ENCODE measurements at regions not wholly inside any gene's neighbourhood (a gene's known extent, or its start where the extent isn't known, plus 50 kb on each side); places are given as distances from the start of the nearest gene placed in this dataset.

DNA sequence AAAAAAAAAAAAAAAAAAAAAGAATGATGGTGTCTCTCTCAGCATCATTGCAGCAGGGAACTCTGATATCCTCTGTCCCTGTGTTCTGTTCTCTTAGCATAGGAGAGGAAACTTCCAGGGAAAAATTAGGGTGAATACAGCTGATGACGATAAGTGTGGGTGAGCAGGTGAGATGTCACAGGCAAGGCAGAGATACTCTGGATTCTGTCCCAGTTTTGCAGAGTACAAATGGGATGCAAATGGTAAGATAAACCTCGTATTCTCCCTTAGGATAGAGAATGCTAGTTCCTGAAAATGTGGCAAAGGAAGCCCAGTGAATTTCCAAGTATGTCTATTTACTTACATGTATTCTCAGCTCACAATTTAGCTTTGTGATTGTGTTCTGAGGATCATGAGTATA is 671.6 kb upstream of the BOD1L1 start:
- H3K4me3 ChIP-seq (ENCODE audit: low read length in 3 of 3), result no peak overlapping the region
- H3K9me3 ChIP-seq (ENCODE audit: control insufficient read depth in 2 of 3, insufficient read depth in 1 of 3, low read length in 3 of 3), result no peaks in the 10 kb centered on the region
- H3K36me3 ChIP-seq (ENCODE audit: control insufficient read depth in 2 of 3, insufficient read depth in 3 of 3, low read length in 3 of 3), result no peaks in the 10 kb centered on the region
- TF ChIP-seq CTCF (IDR thresholded peaks at IDR 0.05; ENCODE audit: borderline replicate concordance, extremely low read depth, insufficient read depth), result no peak
- FAIRE-seq, result no peak
- no peaks in the 10 kb centered on the region for H3K27me3 ChIP-seq (ENCODE audit: control insufficient read depth, insufficient read depth, low read length)
- intact Hi-C loops (cut with DNase I), result no loop called here
- no peaks in the 10 kb centered on the region for H3K4me1 ChIP-seq (ENCODE audit: control insufficient read depth in 2 of 3, insufficient read depth in 2 of 3, low read depth in 1 of 3, low read length in 3 of 3)
- DNase-seq, result no peak
- no peak overlapping the region for H3K27ac ChIP-seq (ENCODE audit: low read depth in 2 of 2, low read length in 2 of 2)
- H3K9ac ChIP-seq (ENCODE audit: low read length in 3 of 3), result no peak overlapping the region

GRCh38 chr4:14302021-14302420 is 674.5 kb upstream of the BOD1L1 start:
- intact Hi-C loops (cut with DNase I), result no loop called here
- H3K9ac ChIP-seq (ENCODE audit: low read length in 3 of 3), result no peak overlapping the region
- H3K9me3 ChIP-seq (ENCODE audit: control insufficient read depth in 2 of 3, insufficient read depth in 1 of 3, low read length in 3 of 3), result no peaks in the 10 kb centered on the region
- no peaks in the 10 kb centered on the region for H3K36me3 ChIP-seq (ENCODE audit: control insufficient read depth in 2 of 3, insufficient read depth in 3 of 3, low read length in 3 of 3)
- no peak for DNase-seq
- H3K27me3 ChIP-seq (ENCODE audit: control insufficient read depth, insufficient read depth, low read length), result no peaks in the 10 kb centered on the region
- H3K4me3 ChIP-seq (ENCODE audit: low read length in 3 of 3), result no peak overlapping the region
- no peak for FAIRE-seq
- no peak for TF ChIP-seq CTCF (IDR thresholded peaks at IDR 0.05; ENCODE audit: borderline replicate concordance, extremely low read depth, insufficient read depth)
- H3K4me1 ChIP-seq (ENCODE audit: control insufficient read depth in 2 of 3, insufficient read depth in 2 of 3, low read depth in 1 of 3, low read length in 3 of 3), result no peaks in the 10 kb centered on the region
- no peak overlapping the region for H3K27ac ChIP-seq (ENCODE audit: low read depth in 2 of 2, low read length in 2 of 2)

GRCh38 chr4:14303856-14304255 is 676.3 kb upstream of the BOD1L1 start:
- no peaks in the 10 kb centered on the region for H3K9me3 ChIP-seq (ENCODE audit: control insufficient read depth in 2 of 3, insufficient read depth in 1 of 3, low read length in 3 of 3)
- H3K9ac ChIP-seq (ENCODE audit: low read length in 3 of 3), result no peak overlapping the region
- no peak for TF ChIP-seq CTCF (IDR thresholded peaks at IDR 0.05; ENCODE audit: borderline replicate concordance, extremely low read depth, insufficient read depth)
- no peak overlapping the region for H3K4me3 ChIP-seq (ENCODE audit: low read length in 3 of 3)
- H3K36me3 ChIP-seq (ENCODE audit: control insufficient read depth in 2 of 3, insufficient read depth in 3 of 3, low read length in 3 of 3), result no peaks in the 10 kb centered on the region
- no peaks in the 10 kb centered on the region for H3K27me3 ChIP-seq (ENCODE audit: control insufficient read depth, insufficient read depth, low read length)
- H3K4me1 ChIP-seq (ENCODE audit: control insufficient read depth in 2 of 3, insufficient read depth in 2 of 3, low read depth in 1 of 3, low read length in 3 of 3), result no peaks in the 10 kb centered on the region
- DNase-seq, result no peak
- no peak for FAIRE-seq
- intact Hi-C loops (cut with DNase I), result no loop called here
- no peak overlapping the region for H3K27ac ChIP-seq (ENCODE audit: low read depth in 2 of 2, low read length in 2 of 2)

DNA sequence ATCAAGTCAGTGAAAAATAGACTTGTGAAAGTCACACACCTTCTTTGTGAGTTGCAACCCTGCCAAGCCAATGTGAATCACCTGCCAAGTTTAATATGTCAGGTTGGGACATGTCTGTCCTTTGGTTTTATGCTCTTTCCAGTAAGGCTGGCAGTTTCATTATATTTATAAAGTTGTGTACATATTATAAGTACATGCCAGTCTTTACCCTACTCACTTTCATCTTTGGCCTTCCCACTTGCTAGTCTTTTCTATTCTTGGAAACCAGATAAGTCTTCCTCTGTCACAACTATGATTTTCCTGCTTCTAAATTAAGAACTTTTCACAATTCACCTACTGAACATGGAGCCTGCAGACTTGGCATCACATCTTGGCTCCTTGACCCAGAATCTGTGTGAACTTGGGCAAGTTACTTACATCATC is 680.7 kb upstream of the BOD1L1 start:
- no peak for TF ChIP-seq CTCF (IDR thresholded peaks at IDR 0.05; ENCODE audit: borderline replicate concordance, extremely low read depth, insufficient read depth)
- intact Hi-C loops (cut with DNase I), result no loop called here
- Histone ChIP-seq H3K9me3 (ENCODE audit: control insufficient read depth in 2 of 3, insufficient read depth in 1 of 3, low read length in 3 of 3) (no peaks in the 10 kb centered on the region), H3K4me3 (ENCODE audit: low read length in 3 of 3) (no peak overlapping the region), H3K9ac (ENCODE audit: low read length in 3 of 3) (no peak overlapping the region), H3K27me3 (ENCODE audit: control insufficient read depth, insufficient read depth, low read length) (no peaks in the 10 kb centered on the region), H3K27ac (ENCODE audit: low read depth in 2 of 2, low read length in 2 of 2) (no peak overlapping the region), H3K36me3 (ENCODE audit: control insufficient read depth in 2 of 3, insufficient read depth in 3 of 3, low read length in 3 of 3) (no peaks in the 10 kb centered on the region), H3K4me1 (ENCODE audit: control insufficient read depth in 2 of 3, insufficient read depth in 2 of 3, low read depth in 1 of 3, low read length in 3 of 3) (no peaks in the 10 kb centered on the region)
- no peak for DNase-seq
- FAIRE-seq, result no peak
